ENCODE measurements at regions not wholly inside any gene's neighbourhood (a gene's known extent, or its start where the extent isn't known, plus 50 kb on each side); places are given as distances from the start of the nearest gene placed in this dataset.

DNA sequence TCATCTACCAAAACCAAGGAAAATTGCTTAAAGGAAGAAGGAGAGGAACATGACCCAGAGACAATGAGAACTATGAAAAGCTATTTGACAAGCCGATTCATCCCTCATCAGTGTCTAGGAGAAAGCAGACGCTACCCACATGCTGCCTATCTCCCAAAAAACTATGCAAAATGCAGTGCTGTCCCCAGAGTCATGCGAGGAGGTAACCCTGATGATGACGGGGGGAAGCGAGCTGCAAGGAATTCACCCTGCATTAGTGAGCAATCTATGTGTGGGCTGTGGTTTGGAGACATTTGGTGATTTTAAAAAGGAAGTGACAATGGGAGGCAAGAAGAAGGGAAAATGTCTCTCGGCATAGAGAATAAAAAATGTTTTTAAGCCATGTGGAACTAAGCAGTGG is 472.7 kb downstream of the CMPK2 start:
- DNase-seq (ENCODE audit: low read depth in 4 of 4, low spot score in 1 of 4), result no peak

DNA sequence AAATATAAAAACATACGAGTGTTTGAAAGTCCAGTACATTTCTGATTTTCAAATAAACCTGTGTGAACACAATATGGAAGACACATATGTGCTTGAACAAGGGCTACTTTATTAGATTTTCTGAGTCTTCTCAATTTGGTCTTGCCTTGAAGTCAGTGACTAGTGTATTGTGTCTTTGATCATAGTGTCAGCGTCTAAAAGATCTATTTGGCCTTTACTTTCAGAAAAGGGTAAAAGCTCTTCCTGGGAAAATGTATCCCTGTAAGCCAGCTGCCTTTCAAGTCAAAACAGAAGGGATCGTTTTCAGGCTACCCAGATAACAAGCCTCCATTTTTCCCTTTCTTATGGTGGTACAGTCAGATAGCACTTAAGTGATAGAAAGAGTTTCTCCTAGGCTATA is 471.9 kb downstream of the CMPK2 start:
- DNase-seq (ENCODE audit: low read depth in 4 of 4, low spot score in 1 of 4), result no peak

DNA sequence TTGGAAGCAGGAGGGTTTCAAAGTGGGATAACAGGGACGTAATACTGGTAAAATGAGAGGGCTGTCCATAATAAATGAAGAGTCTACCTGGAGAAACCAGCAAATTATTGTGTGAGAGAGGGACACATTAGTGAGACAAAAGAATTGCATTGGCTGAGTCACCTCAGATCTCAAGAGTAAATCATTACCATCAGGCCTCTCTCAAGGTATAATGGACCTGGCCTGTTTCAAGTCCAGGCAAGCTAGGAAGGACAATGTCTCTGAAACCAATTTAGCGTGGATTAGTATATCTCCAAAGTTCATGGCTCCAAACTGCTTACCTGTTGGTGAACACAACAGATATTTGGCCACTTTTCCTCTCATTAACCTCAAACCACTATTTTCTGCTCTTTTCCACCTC is 471.4 kb downstream of the CMPK2 start:
- DNase-seq (ENCODE audit: low read depth in 4 of 4, low spot score in 1 of 4), result no peak

DNA sequence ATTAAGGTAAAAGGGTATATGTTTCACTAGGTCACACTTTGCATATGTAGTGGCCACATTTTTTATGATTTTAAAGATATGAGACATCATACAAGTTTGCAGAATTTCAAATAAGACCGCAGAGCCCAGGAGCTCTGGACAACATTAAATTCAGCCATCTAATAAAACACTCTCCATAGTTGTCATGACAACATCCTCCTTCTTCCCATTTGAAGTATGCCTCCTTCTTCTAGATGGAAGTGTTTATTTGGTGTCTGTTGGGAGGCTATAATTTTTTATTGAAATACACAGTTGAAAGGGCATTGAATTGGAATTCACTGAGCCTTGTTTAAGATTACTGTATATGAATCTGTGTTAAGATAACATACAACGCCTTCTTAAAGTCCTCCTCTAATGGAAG is 467.3 kb downstream of the CMPK2 start:
- DNase-seq (ENCODE audit: low read depth in 4 of 4, low spot score in 1 of 4), result no peak

DNA sequence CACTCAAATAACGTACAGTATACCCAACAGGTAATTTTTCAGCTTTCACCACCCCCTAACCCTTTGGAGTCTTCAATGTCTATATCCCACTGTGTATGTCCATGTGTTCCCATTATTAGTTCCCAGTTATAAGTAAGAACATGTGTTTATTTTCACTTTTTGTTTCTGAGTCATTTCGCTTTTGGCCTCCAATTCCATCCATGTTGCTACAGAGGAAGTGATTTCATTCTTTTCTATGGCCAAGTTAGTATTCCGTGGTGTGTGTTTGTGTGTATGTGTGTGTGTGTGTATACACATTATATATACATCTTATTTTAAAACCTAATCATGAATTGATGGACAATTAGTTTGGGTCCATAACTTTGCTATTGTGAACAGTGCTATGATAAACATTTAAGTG is 464.4 kb downstream of the CMPK2 start:
- DNase-seq (ENCODE audit: low read depth in 4 of 4, low spot score in 1 of 4), result no peak

DNA sequence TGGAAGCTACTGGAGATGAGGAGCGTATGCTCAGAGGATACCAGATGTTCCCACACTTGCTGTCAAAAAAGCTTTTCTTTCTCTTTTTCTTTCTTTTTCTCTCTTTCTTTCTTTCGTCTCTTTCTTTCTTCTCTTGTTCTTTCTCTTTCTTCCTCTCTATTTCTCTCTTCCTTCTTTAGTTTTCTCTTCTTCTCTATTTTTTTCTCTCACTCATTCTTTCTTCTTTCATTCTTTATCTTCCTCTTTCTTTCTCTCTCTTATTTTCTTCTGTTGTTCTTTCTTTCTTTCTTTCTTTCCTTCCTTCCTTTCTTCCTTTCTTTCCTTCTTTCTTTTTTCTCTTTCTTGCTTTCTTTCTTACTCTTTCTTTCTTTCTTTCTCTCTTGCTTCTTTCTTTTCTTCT is 457.6 kb downstream of the CMPK2 start:
- DNase-seq (ENCODE audit: low read depth in 4 of 4, low spot score in 1 of 4), result no peak

DNA sequence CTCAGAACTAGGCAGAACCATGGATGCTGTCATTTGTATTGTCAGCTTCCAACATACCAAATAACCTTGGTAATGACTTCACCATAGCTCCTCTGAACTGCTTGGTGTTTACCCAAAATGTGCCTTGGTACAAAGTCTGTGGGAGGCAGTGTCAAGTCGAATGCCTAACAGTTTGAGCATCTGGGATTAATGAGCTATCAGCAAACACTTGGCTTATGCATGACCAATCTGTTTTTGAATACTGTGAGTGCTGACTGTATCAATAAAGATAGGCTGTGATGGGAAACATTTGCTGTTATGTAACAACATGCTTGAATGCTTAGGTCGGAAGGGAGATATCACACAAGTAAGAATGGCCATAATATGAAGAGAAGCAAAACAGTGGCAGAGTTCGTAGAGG is 455.4 kb downstream of the CMPK2 start:
- no peak for DNase-seq (ENCODE audit: low read depth in 4 of 4, low spot score in 1 of 4)

DNA sequence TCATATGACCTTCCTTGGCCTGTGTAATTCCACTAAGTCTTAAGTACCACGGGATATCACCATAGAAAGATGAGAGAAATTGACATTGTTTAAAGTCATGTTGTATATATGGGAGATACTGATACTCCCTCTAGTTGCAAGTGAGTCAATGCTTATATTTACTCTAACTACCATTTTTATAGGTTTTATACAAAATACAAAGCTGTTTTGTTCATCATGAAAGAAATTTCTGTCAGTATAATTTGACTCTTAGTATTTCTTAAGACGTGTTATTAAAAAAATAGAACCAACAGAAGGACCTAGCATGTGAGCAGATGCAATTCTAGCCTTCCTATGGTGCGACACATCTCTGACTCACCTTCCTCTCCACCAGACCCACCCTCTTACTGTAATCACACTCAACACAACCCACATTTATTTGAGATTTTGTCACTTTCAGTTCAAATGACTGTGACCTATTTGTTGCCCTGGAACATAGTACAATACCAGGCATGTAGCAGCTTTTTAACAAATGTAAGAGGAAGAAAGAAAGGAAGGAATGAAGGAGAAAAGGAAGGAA is 453.1 kb downstream of the CMPK2 start:
- no peak for DNase-seq (ENCODE audit: low read depth in 4 of 4, low spot score in 1 of 4)

DNA sequence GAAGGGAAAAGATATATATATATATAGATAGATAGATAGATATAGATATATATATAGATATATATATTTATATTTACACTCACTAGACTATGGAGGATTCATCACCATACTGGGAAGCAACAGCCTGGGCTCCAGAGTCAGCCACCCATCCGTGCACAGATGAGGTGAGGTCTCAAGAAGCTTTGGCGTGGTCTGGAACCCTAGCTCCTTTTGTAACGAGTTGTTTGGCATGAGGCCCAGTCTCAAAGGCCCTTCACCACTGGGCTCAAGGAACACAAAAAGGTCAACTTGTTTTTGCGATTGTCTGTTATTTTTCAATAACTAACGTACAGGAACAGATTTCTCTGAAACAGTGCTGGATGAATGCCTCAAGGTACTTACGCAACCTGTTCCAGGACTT is 448.7 kb downstream of the CMPK2 start:
- DNase-seq (ENCODE audit: low read depth in 4 of 4, low spot score in 1 of 4), result no peak

DNA sequence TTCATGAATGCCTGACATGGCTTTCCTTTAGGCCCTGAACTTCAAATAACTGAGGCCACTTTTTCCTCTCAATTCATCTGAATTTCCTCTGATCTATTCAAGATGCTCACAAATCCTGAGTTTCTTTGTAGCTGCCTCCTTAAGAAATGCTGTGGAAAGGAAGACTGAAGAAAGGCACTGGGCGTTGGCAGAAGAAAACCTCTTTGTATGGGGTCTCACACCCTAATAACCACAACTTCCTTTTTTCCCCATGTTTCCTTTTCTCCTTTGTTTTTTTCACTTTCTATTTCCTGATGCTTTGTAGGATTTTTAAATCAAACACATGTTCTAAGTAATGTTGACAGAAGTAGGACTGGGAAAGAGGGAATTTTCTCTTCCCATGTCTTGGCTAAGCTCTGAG is 447.4 kb downstream of the CMPK2 start:
- no peak for DNase-seq (ENCODE audit: low read depth in 4 of 4, low spot score in 1 of 4)

DNA sequence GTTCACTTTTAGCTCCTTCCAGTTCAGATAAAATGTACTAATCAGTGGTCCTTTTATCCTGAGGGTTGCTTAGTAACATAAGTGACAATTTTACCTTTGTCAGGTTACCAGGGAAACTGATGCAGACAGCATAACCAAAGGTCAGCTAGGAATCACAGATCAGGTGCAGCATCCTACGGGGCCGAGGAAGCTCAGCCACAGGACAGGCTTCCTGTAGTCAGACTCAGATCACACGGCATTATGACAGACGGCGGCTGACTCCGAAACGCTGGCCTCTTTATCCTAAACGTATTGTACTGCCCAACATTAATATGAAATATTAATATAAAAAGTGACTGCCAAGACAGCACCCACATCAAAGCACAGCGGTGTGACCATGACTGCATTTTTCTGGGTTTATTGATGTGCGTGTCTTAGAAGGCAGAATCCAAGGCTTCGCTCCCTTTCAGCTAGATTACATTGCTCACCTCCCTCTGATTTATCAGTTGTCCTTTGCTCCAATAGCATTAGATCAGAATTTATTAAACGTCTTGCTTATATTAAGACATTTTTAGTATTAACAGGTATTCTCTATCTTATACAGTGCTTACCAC is 444.5 kb downstream of the CMPK2 start:
- no peak for DNase-seq (ENCODE audit: low read depth in 4 of 4, low spot score in 1 of 4)

DNA sequence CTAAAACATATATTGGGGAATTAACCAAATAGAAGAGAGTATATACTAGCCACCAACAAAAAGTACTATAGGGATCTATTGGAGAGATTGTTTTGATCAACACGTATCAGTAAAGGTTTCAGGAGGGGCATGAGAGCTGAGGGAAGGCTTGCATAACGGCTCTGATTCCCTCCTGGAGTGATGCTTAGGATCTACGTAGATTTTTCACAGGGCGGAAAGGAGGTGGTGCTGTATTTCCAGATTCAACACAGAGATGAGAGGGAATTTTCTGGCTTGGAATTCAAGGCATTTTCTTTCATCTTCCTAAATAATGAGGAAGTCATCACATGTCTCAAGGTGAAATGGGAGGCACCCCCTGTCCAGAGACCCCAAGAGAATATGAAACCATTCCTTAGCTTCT is 443.8 kb downstream of the CMPK2 start:
- DNase-seq (ENCODE audit: low read depth in 4 of 4, low spot score in 1 of 4), result no peak

DNA sequence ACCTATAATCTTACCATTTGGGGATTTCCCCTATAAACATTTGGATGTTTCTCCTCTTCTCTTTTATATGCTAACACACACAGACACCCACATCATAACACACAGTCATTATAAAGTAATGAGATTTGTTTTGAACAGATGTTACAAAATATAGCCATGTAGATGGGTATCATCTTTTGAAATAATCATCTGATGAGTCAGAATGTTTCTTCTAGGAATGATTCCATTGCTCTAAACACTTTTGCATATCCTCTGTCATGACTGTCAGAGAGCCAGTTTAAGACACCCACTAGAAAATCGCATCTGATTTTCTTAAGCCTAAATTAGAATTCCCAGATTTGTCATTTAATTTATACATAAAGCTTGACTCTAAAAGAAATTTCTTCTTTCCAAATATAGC is 442.6 kb downstream of the CMPK2 start:
- no peak for DNase-seq (ENCODE audit: low read depth in 4 of 4, low spot score in 1 of 4)

DNA sequence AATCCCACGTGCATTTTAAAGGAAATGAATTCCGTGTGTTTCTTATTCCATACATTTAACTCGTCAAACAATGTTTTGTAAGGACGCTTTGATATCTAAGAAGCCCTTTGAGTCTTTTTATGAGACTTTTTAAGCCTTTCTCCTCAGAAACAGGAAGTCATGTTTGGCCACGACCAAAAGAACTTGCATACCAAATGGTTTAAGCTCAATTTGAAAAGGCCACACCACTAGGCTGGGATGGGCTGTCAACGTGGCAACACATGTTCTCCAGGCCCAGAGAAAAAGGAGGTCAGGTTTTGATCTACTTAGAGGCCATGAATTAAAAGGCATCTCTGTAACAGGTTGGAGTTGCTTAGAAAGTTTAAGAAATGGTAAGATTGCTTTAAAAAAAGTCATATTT is 441.8 kb downstream of the CMPK2 start:
- DNase-seq (ENCODE audit: low read depth in 4 of 4, low spot score in 1 of 4), result no peak

DNA sequence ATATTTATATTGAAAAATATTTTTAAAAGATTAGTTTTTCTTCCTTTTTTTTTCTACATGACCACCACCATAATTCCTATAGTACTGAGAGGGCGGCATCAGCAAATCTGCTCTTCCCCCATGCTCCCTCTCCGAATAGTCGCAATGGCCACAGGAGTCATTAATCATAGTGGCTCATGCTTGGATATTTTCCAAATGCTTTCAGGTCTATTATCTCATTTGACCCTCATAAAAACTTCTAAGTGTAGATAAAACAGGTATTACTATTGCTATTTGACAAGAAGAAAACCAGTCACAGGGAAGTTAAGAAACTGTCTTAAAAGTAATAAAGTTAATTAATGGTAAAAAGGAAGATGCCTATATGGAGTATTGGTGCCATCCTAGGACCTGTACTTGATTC is 440.7 kb downstream of the CMPK2 start:
- DNase-seq (ENCODE audit: low read depth in 4 of 4, low spot score in 1 of 4), result no peak

DNA sequence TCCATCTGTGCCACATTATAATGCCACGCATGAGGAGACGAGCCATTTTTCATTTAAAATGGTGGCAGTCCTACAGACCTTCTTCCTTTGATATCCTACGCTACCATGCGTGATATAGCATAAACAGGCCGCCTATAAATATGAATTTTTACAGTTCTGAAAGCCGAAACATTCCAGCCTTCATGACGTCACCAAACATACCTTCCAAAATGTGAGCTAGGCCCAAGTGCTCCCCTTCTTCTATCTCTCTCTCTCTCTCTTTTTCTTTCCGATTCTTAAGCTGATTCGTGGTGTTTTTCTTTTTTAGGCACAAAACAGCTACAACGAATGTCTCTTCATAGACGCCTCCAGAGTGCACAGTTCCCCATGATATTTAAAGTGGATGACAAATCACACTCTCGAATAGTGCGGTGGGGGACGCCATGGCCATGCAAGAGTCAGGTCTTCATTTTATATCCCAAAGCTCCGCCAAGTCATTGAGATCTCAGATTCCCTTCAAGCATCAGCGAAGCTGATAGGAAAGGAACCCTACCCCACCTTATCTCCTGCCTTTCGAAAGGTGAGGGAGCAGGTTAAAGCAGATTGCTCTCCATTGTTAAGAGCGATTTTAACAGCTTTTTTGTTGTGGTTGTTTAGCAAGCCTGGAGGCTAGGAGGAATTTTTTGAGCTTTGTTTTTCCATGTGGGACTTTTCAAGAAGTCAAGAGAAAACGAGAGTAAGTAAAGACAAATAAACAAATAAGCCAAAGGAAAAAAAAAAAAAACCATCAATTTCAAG is 436.3 kb downstream of the CMPK2 start:
- DNase-seq (ENCODE audit: low read depth in 4 of 4, low spot score in 1 of 4), result no peak

DNA sequence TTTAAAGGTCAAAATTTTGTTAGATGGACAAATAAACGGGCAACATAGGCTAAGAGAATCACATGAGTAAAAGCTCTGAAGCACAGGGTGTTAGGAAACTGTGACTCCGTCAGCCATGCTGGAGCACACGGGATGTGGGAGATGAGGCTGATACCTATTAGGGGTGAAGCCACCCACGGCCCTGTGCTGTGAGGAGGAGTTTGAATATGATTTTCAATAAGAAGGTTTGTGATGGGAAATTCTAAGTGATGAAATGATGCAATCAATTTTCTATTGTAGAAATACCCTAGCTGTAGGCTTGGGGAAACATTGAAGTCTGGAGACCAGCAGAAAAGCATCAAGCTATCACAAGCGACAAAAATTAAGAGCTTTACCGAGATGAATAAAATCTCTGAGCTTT is 431.3 kb downstream of the CMPK2 start:
- DNase-seq (ENCODE audit: low read depth in 4 of 4, low spot score in 1 of 4), result no peak

DNA sequence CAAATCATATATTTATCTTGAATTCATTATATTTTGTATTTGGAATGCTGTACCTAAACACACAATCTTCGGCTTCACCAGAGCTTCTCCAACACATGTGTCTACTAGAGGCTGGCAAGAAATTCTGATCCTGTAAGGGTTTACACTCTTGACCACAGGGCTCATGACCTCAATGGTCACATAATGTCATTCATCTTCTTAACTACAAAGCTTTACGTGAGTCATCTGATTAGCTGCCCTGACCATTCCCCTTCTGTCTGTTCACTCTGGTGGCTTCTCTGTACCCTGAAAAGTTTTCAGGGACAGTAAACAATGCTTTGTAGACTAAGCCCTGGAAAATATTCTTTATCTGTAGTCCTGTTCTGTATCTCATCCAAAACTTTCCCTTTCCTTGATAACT is 423.9 kb downstream of the CMPK2 start:
- no peak for DNase-seq (ENCODE audit: low read depth in 4 of 4, low spot score in 1 of 4)

DNA sequence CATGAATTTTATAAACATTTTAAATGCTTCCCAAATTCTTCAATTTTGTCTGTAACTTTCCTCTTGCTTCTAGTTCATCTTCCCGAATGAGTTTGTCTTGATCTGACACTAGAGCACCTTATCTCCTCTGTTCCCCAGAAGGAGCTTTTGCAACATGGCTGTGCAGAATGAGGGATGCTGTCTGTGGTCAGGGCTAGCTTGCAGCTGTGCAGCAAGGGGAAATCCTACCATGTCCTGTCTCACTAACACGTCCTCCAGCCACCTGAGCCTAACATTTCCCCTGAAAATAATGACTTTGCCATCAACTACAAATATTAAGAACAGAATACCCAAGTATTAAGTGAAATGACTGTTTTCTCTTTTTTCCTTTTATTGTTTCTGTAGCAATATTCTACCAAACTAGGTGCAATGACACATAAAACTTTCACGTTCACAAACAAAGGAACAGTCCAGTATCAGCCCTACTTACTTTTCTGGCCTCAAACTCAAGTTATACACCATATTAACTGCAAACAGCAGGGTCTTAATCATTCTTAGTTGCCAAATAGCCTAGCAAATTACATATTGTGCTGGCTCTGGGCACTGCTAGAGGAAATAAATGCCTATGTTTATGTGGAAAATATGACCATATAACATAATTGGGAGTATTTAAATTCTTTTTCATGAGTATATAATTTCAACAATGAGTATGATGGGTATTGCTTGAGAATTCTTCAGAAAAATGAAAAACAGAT is 423.3 kb downstream of the CMPK2 start:
- no peak for DNase-seq (ENCODE audit: low read depth in 4 of 4, low spot score in 1 of 4)

DNA sequence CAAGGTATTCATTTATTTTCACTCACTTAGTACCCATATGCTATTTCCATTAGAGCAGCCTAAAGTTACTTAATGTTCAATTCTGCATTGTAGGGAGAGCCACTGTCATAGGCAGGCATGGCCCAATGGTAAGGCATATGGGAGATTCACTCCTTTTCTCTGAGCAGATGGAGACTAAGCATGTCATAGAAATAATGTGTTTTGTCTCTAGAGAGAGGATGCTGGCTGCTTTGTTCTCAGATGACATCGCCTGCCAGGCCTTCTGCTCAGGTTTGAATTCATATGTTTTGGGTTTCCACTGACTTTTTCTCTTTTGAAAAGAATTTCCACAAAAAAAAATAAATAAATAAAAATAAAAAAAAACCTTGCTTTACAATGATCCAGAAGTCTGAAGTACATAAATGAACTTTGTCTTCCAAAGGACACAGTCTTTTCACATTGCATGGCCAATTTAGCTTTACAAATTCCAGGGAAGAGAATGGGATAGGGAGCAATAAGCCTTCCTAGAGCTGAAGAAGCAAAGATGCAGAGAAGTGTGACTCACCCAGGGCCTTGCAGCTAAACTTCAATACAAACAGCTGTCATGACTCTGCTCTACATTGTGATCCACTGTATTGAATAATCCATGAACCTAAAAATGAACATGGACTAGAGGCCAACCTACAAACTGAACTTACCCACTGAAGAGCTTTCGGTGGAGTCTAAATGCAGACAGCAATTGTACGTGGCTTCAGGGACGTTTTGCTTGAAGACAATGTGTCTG is 422.5 kb downstream of the CMPK2 start:
- no peak for DNase-seq (ENCODE audit: low read depth in 4 of 4, low spot score in 1 of 4)

DNA sequence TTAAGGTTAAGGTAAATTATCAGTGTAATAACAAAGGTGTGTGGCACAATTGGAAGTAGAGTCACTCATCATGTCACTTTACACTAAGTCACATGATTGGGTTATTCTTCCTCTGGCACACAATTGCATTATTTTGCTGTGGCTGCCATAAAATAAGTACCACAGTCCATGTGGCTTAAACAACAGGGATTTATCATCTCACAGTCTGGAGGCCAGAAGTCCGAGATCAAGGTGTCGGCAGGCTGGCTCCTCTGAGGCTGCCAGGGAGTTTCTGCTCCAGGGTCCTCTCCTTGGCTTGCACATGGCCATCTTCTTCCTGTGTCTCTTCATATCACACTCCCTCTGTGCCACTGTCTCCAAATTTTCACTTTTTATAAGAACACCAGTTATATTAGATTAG is 421.2 kb downstream of the CMPK2 start:
- no peak for DNase-seq (ENCODE audit: low read depth in 4 of 4, low spot score in 1 of 4)

DNA sequence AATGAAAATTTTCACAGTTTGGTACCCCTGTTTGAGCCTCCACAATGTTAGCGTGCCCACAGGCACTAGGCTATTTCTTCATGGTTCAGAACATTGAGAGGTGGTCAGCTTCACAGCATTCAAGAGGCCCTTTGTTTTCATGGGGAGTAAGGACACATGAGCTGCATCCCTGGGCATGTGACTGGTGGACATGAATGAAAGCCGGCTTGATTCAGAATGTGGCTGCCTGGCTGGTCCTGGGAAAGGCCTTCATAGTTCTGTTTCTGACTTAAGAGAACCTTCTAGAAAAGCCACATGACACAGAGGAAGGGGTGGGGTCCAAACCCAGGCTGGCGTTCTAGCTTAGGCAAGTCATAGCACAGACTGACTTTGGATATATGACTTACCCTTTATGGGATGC is 420.6 kb downstream of the CMPK2 start:
- no peak for DNase-seq (ENCODE audit: low read depth in 4 of 4, low spot score in 1 of 4)

Data from stimulated activated CD4-positive, alpha-beta T cell treated with anti-CD3 and anti-CD28 coated beads, Interleukin-1b, Interleukin-23, amount 100 ng/mL, for 24 hours (primary cell).